ENCODE measurements at regions not wholly inside any gene's neighbourhood (a gene's known extent, or its start where the extent isn't known, plus 50 kb on each side); places are given as distances from the start of the nearest gene placed in this dataset.

DNA sequence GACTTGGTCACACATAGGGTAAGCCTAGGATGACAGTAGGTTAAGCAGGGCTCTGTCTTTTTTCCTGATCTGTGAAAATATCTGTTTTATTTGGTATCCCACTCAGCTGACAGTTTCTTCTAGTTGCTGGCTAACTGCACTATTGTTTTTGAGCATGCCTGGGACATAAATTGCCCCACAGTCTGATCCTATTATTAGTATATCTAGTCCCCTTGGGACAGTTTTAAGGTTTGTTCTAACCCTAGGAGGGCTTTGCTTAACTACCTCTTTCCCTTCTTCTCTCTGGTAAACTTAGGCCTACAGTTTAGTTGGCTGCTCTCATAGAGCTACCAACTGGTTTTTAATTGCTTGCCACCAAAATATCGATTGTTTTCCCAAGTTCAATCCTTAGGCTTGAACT is 446.6 kb downstream of the ARHGEF28 start:
- TF ChIP-seq, protein P1, sequence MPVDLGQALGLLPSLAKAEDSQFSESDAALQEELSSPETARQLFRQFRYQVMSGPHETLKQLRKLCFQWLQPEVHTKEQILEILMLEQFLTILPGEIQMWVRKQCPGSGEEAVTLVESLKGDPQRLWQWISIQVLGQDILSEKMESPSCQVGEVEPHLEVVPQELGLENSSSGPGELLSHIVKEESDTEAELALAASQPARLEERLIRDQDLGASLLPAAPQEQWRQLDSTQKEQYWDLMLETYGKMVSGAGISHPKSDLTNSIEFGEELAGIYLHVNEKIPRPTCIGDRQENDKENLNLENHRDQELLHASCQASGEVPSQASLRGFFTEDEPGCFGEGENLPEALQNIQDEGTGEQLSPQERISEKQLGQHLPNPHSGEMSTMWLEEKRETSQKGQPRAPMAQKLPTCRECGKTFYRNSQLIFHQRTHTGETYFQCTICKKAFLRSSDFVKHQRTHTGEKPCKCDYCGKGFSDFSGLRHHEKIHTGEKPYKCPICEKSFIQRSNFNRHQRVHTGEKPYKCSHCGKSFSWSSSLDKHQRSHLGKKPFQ (tag by site-specific recombination; IDR thresholded peaks at IDR 0.05) = no peak
- TF ChIP-seq REST (tag by site-specific recombination; IDR thresholded peaks at IDR 0.05) = no peak
- TF ChIP-seq CTCF (tag by site-specific recombination; IDR thresholded peaks at IDR 0.05) = no peak
- no peak for TF ChIP-seq ZNF274 (IDR thresholded peaks at IDR 0.05; ENCODE audit: low read length)
- TF ChIP-seq ZNF274 (tag by site-specific recombination; IDR thresholded peaks at IDR 0.05; ENCODE audit: borderline replicate concordance) = no peak
- no peak for TF ChIP-seq ZNF37A (tag by site-specific recombination; IDR thresholded peaks at IDR 0.05)
- no peak for TF ChIP-seq ZNF133 (tag by site-specific recombination; IDR thresholded peaks at IDR 0.05)
- no peak for TF ChIP-seq ZNF423 (tag by site-specific recombination; IDR thresholded peaks at IDR 0.05)
- no peak for TF ChIP-seq ZNF830 (tag by site-specific recombination; IDR thresholded peaks at IDR 0.05; ENCODE audit: low read depth)
- no peak for TF ChIP-seq ZNF302 (tag by site-specific recombination; IDR thresholded peaks at IDR 0.05; ENCODE audit: low read depth)
- no peak for TF ChIP-seq ZNF10 (tag by site-specific recombination; IDR thresholded peaks at IDR 0.05)
- no peak for TF ChIP-seq ZBTB26 (tag by site-specific recombination; optimal IDR thresholded peaks at IDR 0.05)
- TF ChIP-seq, protein P2, sequence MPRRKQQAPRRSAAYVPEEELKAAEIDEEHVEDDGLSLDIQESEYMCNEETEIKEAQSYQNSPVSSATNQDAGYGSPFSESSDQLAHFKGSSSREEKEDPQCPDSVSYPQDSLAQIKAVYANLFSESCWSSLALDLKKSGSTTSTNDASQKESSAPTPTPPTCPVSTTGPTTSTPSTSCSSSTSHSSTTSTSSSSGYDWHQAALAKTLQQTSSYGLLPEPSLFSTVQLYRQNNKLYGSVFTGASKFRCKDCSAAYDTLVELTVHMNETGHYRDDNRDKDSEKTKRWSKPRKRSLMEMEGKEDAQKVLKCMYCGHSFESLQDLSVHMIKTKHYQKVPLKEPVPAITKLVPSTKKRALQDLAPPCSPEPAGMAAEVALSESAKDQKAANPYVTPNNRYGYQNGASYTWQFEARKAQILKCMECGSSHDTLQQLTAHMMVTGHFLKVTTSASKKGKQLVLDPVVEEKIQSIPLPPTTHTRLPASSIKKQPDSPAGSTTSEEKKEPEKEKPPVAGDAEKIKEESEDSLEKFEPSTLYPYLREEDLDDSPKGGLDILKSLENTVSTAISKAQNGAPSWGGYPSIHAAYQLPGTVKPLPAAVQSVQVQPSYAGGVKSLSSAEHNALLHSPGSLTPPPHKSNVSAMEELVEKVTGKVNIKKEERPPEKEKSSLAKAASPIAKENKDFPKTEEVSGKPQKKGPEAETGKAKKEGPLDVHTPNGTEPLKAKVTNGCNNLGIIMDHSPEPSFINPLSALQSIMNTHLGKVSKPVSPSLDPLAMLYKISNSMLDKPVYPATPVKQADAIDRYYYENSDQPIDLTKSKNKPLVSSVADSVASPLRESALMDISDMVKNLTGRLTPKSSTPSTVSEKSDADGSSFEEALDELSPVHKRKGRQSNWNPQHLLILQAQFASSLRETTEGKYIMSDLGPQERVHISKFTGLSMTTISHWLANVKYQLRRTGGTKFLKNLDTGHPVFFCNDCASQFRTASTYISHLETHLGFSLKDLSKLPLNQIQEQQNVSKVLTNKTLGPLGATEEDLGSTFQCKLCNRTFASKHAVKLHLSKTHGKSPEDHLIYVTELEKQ (tag by site-specific recombination; IDR thresholded peaks at IDR 0.05; ENCODE audit: borderline replicate concordance) = no peak
- TF ChIP-seq TCF7L2 (IDR thresholded peaks at IDR 0.05; ENCODE audit: borderline replicate concordance, low read depth, low read length) = no peak
- TF ChIP-seq ATF2 (tag by site-specific recombination; IDR thresholded peaks at IDR 0.05; ENCODE audit: low read depth) = no peak

All from HEK293 (cell line).